GM23248 (cell line): ENCODE measurements at regions not wholly inside any gene's neighbourhood (a gene's known extent, or its start where the extent isn't known, plus 50 kb on each side); places are given as distances from the start of the nearest gene placed in this dataset.

Experiments
- EZH2 ChIP-seq: fragments of 200-600 bp; sonication (generic); IDR thresholded peaks from 2 replicates; pipeline ENCODE4 v1.6.1; 2018; ENCODE audit warnings: antibody characterized with exemption, mild to moderate bottlenecking; ENCODE audit not compliant: insufficient read depth, poor library complexity, severe bottlenecking
- EZH2phosphoT487 ChIP-seq: fragments of 200-600 bp; sonication (generic); IDR thresholded peaks from 2 replicates; pipeline ENCODE4 v1.6.1; 2018; ENCODE audit warnings: antibody characterized with exemption, moderate library complexity, mild to moderate bottlenecking, low read depth; ENCODE audit not compliant: insufficient read depth

DNA sequence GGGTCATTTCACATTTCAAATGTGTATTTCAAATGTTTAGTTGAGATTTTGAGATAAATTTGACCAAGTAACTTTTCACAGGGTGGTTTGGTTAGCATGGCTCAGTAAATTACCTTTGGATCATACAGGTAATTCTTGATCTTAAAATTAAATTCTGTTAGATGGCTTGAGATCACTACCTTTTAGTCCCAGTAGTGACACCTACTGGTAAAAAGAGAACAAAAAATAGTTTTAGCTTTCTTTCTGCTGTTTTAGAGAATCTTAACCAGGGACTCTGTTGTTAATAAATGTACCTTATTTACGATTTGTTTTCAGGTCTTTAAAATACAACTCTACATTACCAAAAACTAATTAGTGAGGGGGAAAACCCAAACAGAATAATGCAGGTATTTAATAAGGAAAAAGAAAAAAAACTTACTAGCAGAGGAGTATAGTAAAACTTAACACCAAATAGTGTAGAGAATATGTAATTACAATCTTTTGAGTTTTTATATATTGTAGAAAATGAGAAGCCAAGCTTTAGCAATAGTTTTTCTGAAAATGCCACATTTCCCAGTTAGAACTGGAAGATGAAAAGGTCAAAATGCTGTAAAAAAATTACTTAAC lies 620.3 kb upstream of the AGTR1 start:
- TF ChIP-seq EZH2phosphoT487, result no peak
- TF ChIP-seq EZH2, result no peak
